ENCODE measurements at regions not wholly inside any gene's neighbourhood (a gene's known extent, or its start where the extent isn't known, plus 50 kb on each side); places are given as distances from the start of the nearest gene placed in this dataset.

DNA sequence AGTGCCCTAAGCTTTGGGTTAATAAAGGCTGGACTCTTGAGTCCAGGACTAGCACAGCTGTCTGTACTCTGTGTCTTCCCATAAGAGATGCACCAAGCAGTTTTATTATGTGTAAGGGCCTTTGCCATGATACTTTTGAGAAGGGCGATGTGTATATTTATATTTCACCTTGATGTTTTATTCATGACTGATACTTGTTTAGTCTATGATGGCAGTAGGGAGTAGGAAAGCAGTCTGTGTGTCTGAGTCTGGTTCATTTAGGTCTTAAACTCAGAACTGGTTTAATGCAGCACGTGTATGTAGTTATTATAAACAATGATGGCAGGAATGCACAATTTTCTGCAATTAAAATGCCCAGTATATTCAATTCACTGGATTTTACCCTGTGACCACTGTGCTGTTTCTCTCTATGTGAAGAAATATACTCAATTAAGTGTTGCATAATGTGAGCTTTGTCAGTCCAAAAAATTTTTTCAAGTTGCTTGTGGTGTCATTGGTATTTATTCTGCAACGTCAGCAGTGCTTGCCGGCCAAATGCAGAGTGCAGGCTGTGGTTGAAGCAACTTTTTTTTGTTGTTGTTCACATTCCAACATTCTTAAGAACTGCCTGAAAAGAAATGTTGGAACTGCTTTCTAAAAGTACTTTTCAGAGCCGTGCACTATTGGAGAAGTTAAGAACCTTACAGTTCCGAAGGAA, 423.7 kb upstream of the SEMA6D start:
- Histone ChIP-seq H4K5ac (ENCODE audit: insufficient read length, low read depth, low read length) (no peak overlapping the region), H3T11ph (ENCODE audit: low read length) (no peak overlapping the region), H2BK20ac (ENCODE audit: low read depth, low read length, poor library complexity, severe bottlenecking) (no peak overlapping the region), H3K27me3 (ENCODE audit: insufficient read depth, low read length) (no peaks in the 10 kb centered on the region), H3K79me1 (ENCODE audit: insufficient read depth, low read depth, low read length, poor library complexity, severe bottlenecking) (no peaks in the 10 kb centered on the region), H2BK15ac (ENCODE audit: low read depth, low read length) (no peak overlapping the region), H3K23me2 (ENCODE audit: insufficient read length, low read depth, low read length, poor library complexity, severe bottlenecking) (no peaks in the 10 kb centered on the region), H3K23ac (ENCODE audit: insufficient read length, low read depth, low read length) (no peak overlapping the region), H3K9ac (ENCODE audit: extremely low read depth, insufficient read length, low read length) (no peak overlapping the region), H3K27ac (ENCODE audit: insufficient read length, low read depth, low read length) (no peak overlapping the region), H3K4me1 (ENCODE audit: insufficient read depth, low read length) (no peaks in the 10 kb centered on the region), H4K20me1 (ENCODE audit: control insufficient read depth, insufficient read depth, insufficient read length) (no peaks in the 10 kb centered on the region), H2BK12ac (ENCODE audit: insufficient read length, low read depth, low read length) (no peak overlapping the region), H3K18ac (ENCODE audit: insufficient read length, low read depth, low read length) (no peak overlapping the region), H4K8ac (replicated peaks; ENCODE audit: insufficient read length, low read depth, low read length) (no peak overlapping the region), H3K56ac (ENCODE audit: insufficient read length, low read depth, low read length) (no peak overlapping the region), H4K91ac (ENCODE audit: insufficient read length, low read depth, low read length) (no peak overlapping the region), H2BK5ac (ENCODE audit: insufficient read length, low read length) (no peak overlapping the region), H3K14ac (ENCODE audit: insufficient read depth, low read length) (no peak overlapping the region), H3K79me2 (ENCODE audit: insufficient read depth, low read length) (no peaks in the 10 kb centered on the region), H2BK120ac (ENCODE audit: low read depth, low read length, poor library complexity, severe bottlenecking) (no peak overlapping the region), H3K4ac (ENCODE audit: low read depth, low read length) (no peak overlapping the region), H2AK5ac (ENCODE audit: insufficient read length, low read length) (no peak overlapping the region), H3K9me3 (ENCODE audit: control insufficient read depth, low read depth, low read length) (no peaks in the 10 kb centered on the region), H2AFZ (ENCODE audit: low read length) (no peak overlapping the region), H3K4me2 (ENCODE audit: insufficient read depth, insufficient read length, low read length) (no peak overlapping the region)
- Mint-ChIP-seq H3K4me3 (no peak overlapping the region), H3K27me3 (ENCODE audit: low read depth) (no peaks in the 10 kb centered on the region), H3K27ac (no peak overlapping the region), H3K4me1 (peaks cover 12 to 21% of the 10 kb centered on the region in 2 experiments), H3K36me3 (ENCODE audit: insufficient read depth in 1 of 3, low read depth in 3 of 3) (no peaks in the 10 kb centered on the region), H3K9me3 (no peaks in the 10 kb centered on the region)
- no peak for DNase-seq
- no CpG with 5 or more reads among the region's 6 CpGs for WGBS (ENCODE audit: extremely low coverage, insufficient read length, low lambda C conversion rate)
- TF ChIP-seq, protein P1, sequence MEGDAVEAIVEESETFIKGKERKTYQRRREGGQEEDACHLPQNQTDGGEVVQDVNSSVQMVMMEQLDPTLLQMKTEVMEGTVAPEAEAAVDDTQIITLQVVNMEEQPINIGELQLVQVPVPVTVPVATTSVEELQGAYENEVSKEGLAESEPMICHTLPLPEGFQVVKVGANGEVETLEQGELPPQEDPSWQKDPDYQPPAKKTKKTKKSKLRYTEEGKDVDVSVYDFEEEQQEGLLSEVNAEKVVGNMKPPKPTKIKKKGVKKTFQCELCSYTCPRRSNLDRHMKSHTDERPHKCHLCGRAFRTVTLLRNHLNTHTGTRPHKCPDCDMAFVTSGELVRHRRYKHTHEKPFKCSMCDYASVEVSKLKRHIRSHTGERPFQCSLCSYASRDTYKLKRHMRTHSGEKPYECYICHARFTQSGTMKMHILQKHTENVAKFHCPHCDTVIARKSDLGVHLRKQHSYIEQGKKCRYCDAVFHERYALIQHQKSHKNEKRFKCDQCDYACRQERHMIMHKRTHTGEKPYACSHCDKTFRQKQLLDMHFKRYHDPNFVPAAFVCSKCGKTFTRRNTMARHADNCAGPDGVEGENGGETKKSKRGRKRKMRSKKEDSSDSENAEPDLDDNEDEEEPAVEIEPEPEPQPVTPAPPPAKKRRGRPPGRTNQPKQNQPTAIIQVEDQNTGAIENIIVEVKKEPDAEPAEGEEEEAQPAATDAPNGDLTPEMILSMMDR (conservative IDR thresholded peaks at IDR 0.05), result no peak

All from H9 (cell line).